Psoas muscle (tissue), 7 donors: ENCODE measurements at regions not wholly inside any gene's neighbourhood (a gene's known extent, or its start where the extent isn't known, plus 50 kb on each side); places are given as distances from the start of the nearest gene placed in this dataset.

Experiments used
- ATAC-seq, 4 donors: fragments of 200-7000 bp; cut with Tn5 transposase; one replicate each; pipeline ENCODE4 v1.9.1; 2020; ENCODE audit warnings: moderate library complexity in 3 of 4, mild to moderate bottlenecking in 2 of 4
- DNase-seq, 2 donors: peaks; one replicate each; pipeline ENCODE4 v3.0.0-alpha.2; 2020
- H3K27ac ChIP-seq: fragments of 200-600 bp; one replicate; pipeline ENCODE4 v1.8.0; 2022
- H3K27me3 ChIP-seq, 3 donors: fragments of 200-600 bp in 1 of 3; one replicate each; pipeline versions ENCODE4 v1.6.1 to v1.8.0; 2013 to 2022; ENCODE audit warnings: low read length in 2 of 3, mild to moderate bottlenecking in 2 of 3, moderate library complexity in 1 of 3; ENCODE audit not compliant: insufficient read depth in 3 of 3
- H3K36me3 ChIP-seq, 2 donors: fragments of 200-600 bp in 1 of 2; one replicate each; pipeline versions ENCODE4 v1.6.1 to v1.8.0; 2013 to 2022; ENCODE audit warnings: low read depth in 1 of 2, mild to moderate bottlenecking in 1 of 2, moderate library complexity in 1 of 2; ENCODE audit not compliant: insufficient read depth in 1 of 2
- H3K4me1 ChIP-seq: fragments of 200-600 bp; one replicate; pipeline ENCODE4 v1.8.0; 2022
- H3K4me3 ChIP-seq: fragments of 200-600 bp; one replicate; pipeline ENCODE4 v1.8.0; 2022; ENCODE audit warnings: mild to moderate bottlenecking
- H3K9me3 ChIP-seq: fragments of 200-600 bp; one replicate; pipeline ENCODE4 v1.8.0; 2022
- CTCF ChIP-seq: fragments of 200-600 bp; IDR thresholded peaks from one replicate; pipeline ENCODE4 v1.8.0; 2022; ENCODE audit warnings: antibody characterized with exemption
- WGBS, 3 donors: extraction: QIAGEN DNeasy Blood & Tissue Kit; methylation state at CpG; one replicate each; pipeline versions ENCODE4 v1.1.6 to v1.1.7; 2013; 5-methylcytosine and 5-hydroxymethylcytosine counted together
- intact Hi-C, 2 donors: fragments of 100-400 bp; cut with DNase I; formaldehyde crosslinking; loops; one replicate each; pipeline versions ENCODE4 v1.11.0 to v1.14.2; 2022
- donor health status: healthy with polysubstance abuse.
- donor health status: DM: no; HTN: no; CAD: no; lungs with moderate emphysema.
- donor health status: Bipolar disorder and iron deficiency.
- donor health status: healthy.
- donor health status: DM: yes; HTN: yes; CAD: no.
- donor health status: DM: no; HTN: no; CAD: no.
- donor health status: DM: yes; HTN: yes; CAD: no.

GRCh38 chr18:26650310-26651268 lies 102.2 kb upstream of the KCTD1 start:
- Histone ChIP-seq H3K27ac (no peak overlapping the region), H3K4me3 (no peak overlapping the region), H3K9me3 (no peaks in the 10 kb centered on the region), H3K27me3 (peaks cover 0 to 52% (median 0%) of the 10 kb centered on the region in 3 donors), H3K4me1 (peaks cover 3% of the 10 kb centered on the region), H3K36me3 (no peaks in the 10 kb centered on the region)
- DNase-seq (no peak), ATAC-seq (no peak)
- 28 to 42% (median 40%) methylated on average over 6 of the region's 6 CpGs for WGBS, 3 donors
- intact Hi-C loops: loop anchor here in 1 of 2 donors (5.0 to 10.0 kb wide), 2 partner anchors 273 to 426 kb away; partner anchors contain the start of gene TAF4B
- TF ChIP-seq CTCF: no peak

- peaks cover 0 to 38% (median 0%) of the 10 kb centered on the region in 3 donors for H3K27me3 ChIP-seq
- H3K27ac ChIP-seq: no peak overlapping the region
- WGBS, 3 donors: 74 to 82% (median 77%) methylated on average over 6 of the region's 6 CpGs
- H3K4me1 ChIP-seq: no peaks in the 10 kb centered on the region
- H3K9me3 ChIP-seq: no peaks in the 10 kb centered on the region
- no peaks in the 10 kb centered on the region for H3K36me3 ChIP-seq
- DNase-seq (no peak), ATAC-seq (no peak)
- no peak for TF ChIP-seq CTCF
- intact Hi-C loops: loop anchor here (2.0 to 10.0 kb wide), 5 partner anchors 97 to 342 kb away; no protein-coding TSS in a partner anchor
- no peak overlapping the region for H3K4me3 ChIP-seq
These were observed 100.8 kb upstream of the KCTD1 start for GRCh38 chr18:26649193-26649543.

- intact Hi-C loops: loop anchor here (2.0 to 10.0 kb wide), 5 partner anchors 96 to 341 kb away; no protein-coding TSS in a partner anchor
- WGBS, 3 donors: 92 to 97% (median 95%) methylated on average over 6 of the region's 6 CpGs
These were observed 100.3 kb upstream of the KCTD1 start for GRCh38 chr18:26648509-26649192.

GRCh38 chr18:26646901-26647300 lies 98.5 kb upstream of the KCTD1 start:
- TF ChIP-seq CTCF: no peak
- peaks cover 0 to 19% (median 0%) of the 10 kb centered on the region in 3 donors for H3K27me3 ChIP-seq
- DNase-seq (no peak), ATAC-seq (no peak)
- no peaks in the 10 kb centered on the region for H3K4me1 ChIP-seq
- H3K27ac ChIP-seq: no peak overlapping the region
- intact Hi-C loops: loop anchor here (5.0 to 10.0 kb wide), 4 partner anchors 95 to 340 kb away; no protein-coding TSS in a partner anchor
- H3K4me3 ChIP-seq: no peak overlapping the region
- no peaks in the 10 kb centered on the region for H3K36me3 ChIP-seq
- 63 to 73% (median 68%) methylated on average over 4 of the region's 4 CpGs for WGBS, 3 donors
- no peaks in the 10 kb centered on the region for H3K9me3 ChIP-seq

More at GRCh38 chr18:26648509-26649192, 100.3 kb upstream of the KCTD1 start:
- peaks cover 0 to 33% (median 0%) of the 10 kb centered on the region in 3 donors for H3K27me3 ChIP-seq
- H3K4me3 ChIP-seq: no peak overlapping the region
- H3K4me1 ChIP-seq: no peaks in the 10 kb centered on the region
- no peaks in the 10 kb centered on the region for H3K36me3 ChIP-seq
- H3K9me3 ChIP-seq: no peaks in the 10 kb centered on the region
- ATAC-seq (no peak), DNase-seq (no peak)
- no peak for TF ChIP-seq CTCF
- H3K27ac ChIP-seq: no peak overlapping the region
